Type B pancreatic cell (in vitro differentiated cells): ENCODE measurements at regions not wholly inside any gene's neighbourhood (a gene's known extent, or its start where the extent isn't known, plus 50 kb on each side); places are given as distances from the start of the nearest gene placed in this dataset.

Experiments used
- DNase-seq: peaks from one replicate; pipeline ENCODE4 v3.0.0; 2021; ENCODE audit warnings: mixed read lengths; ENCODE audit not compliant: unreplicated experiment; ENCODE audit errors: extremely low spot score
- H3K27ac Mint-ChIP-seq: 2 replicates; pipeline ENCODE4 v1.8.0; 2021; ENCODE audit warnings: mild to moderate bottlenecking, mixed read lengths
- H3K27me3 Mint-ChIP-seq: 2 replicates; pipeline ENCODE4 v1.8.0; 2021; ENCODE audit warnings: mixed read lengths
- H3K36me3 Mint-ChIP-seq: 2 replicates; pipeline ENCODE4 v1.8.0; 2021; ENCODE audit warnings: mixed read lengths
- H3K4me1 Mint-ChIP-seq: one replicate; pipeline ENCODE4 v1.8.0; 2021; ENCODE audit warnings: mixed read lengths; ENCODE audit not compliant: unreplicated experiment
- H3K4me3 Mint-ChIP-seq: 2 replicates; pipeline ENCODE4 v1.8.0; 2021; ENCODE audit warnings: mild to moderate bottlenecking, mixed read lengths
- H3K9me3 Mint-ChIP-seq: 2 replicates; pipeline ENCODE4 v1.8.0; 2021; ENCODE audit warnings: mixed read lengths
- CTCF ChIP-seq: fragments of 200-600 bp; sonication (generic); conservative IDR thresholded peaks from 2 replicates; pipeline ENCODE4 v1.5.0; 2021; ENCODE audit warnings: antibody characterized with exemption, mild to moderate bottlenecking

- Mint-ChIP-seq H3K9me3 (no peaks in the 10 kb centered on the region), H3K4me3 (no peak overlapping the region), H3K4me1 (no peaks in the 10 kb centered on the region), H3K36me3 (no peaks in the 10 kb centered on the region), H3K27me3 (peaks cover 3% of the 10 kb centered on the region), H3K27ac (no peak overlapping the region)
- DNase-seq = no peak
- no peak for TF ChIP-seq CTCF
Measured at GRCh38 chr2:65503746-65504145, 71.3 kb upstream of the SPRED2 start.

- no peak for TF ChIP-seq CTCF
- no peaks in the 10 kb centered on the region for H3K4me1 Mint-ChIP-seq
Measured at GRCh38 chr2:65501836-65502235, 69.4 kb upstream of the SPRED2 start.

GRCh38 chr2:65501074-65501473 is 68.7 kb upstream of the SPRED2 start:
- Mint-ChIP-seq H3K27ac (no peak overlapping the region), H3K9me3 (no peaks in the 10 kb centered on the region), H3K27me3 (peaks cover 3% of the 10 kb centered on the region), H3K36me3 (no peaks in the 10 kb centered on the region), H3K4me1 (no peaks in the 10 kb centered on the region), H3K4me3 (no peak overlapping the region)
- no peak for DNase-seq
- no peak for TF ChIP-seq CTCF

More at GRCh38 chr2:65501836-65502235, 69.4 kb upstream of the SPRED2 start:
- Mint-ChIP-seq H3K27me3 (peaks cover 3% of the 10 kb centered on the region), H3K27ac (no peak overlapping the region), H3K4me3 (no peak overlapping the region), H3K9me3 (no peaks in the 10 kb centered on the region), H3K36me3 (no peaks in the 10 kb centered on the region)
- DNase-seq = no peak

GRCh38 chr2:65500310-65501040 is 68.1 kb upstream of the SPRED2 start:
- Mint-ChIP-seq H3K4me3 (no peak overlapping the region), H3K36me3 (no peaks in the 10 kb centered on the region), H3K9me3 (no peaks in the 10 kb centered on the region), H3K4me1 (no peaks in the 10 kb centered on the region), H3K27ac (no peak overlapping the region), H3K27me3 (peaks cover 3% of the 10 kb centered on the region)
- TF ChIP-seq CTCF = no peak
- DNase-seq = no peak

GRCh38 chr2:65499216-65499615 is 66.8 kb upstream of the SPRED2 start:
- H3K27ac Mint-ChIP-seq = no peak overlapping the region
- H3K27me3 Mint-ChIP-seq = peaks cover 3% of the 10 kb centered on the region
- no peaks in the 10 kb centered on the region for H3K4me1 Mint-ChIP-seq
- no peaks in the 10 kb centered on the region for H3K36me3 Mint-ChIP-seq
- no peak overlapping the region for H3K4me3 Mint-ChIP-seq
- H3K9me3 Mint-ChIP-seq = no peaks in the 10 kb centered on the region
- DNase-seq = no peak
- TF ChIP-seq CTCF = no peak
